ENCODE measurements at regions not wholly inside any gene's neighbourhood (a gene's known extent, or its start where the extent isn't known, plus 50 kb on each side); places are given as distances from the start of the nearest gene placed in this dataset.

DNA sequence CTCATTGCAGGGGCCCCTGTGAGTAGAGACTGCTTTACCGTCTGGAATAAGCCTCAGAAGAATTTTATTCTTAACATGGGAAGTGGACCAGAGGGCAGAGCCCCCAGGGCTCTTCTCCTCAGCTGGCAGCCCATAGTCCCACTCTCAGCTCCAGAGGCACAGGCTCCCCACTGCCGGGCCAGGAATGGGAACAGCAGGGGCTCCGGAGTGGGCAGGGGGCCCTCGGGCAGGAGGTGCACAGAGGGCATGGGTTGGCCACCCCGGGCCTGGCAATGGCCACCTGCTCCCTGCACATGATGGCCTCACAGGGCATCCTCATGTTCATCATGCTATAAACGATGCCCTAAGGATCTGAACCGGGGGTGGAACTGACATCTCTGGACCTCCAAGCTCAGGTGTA, 1469.7 kb downstream of the BRD1 start:
- no peak for TF ChIP-seq CTCF (IDR thresholded peaks at IDR 0.05)
- no peak for TF ChIP-seq POLR2A (IDR thresholded peaks at IDR 0.05)

All from esophagus squamous epithelium (tissue), 4 donors.